Fibroblast of villous mesenchyme (primary cell): ENCODE measurements at regions not wholly inside any gene's neighbourhood (a gene's known extent, or its start where the extent isn't known, plus 50 kb on each side); places are given as distances from the start of the nearest gene placed in this dataset.

Experiments used
- DNase-seq: peaks from one replicate; pipeline ENCODE4 v3.0.0-alpha.2; 2010; ENCODE audit warnings: low read depth
- H3K4me3 ChIP-seq: 2 replicates; pipeline ENCODE4 v1.5.1; 2011; ENCODE audit warnings: low read depth, mild to moderate bottlenecking, low read length
- CTCF ChIP-seq: IDR thresholded peaks from 2 replicates; pipeline ENCODE4 v1.5.1; 2012; ENCODE audit warnings: low read depth, mild to moderate bottlenecking, low read length; ENCODE audit not compliant: insufficient read depth

GRCh38 chr1:177891809-177892208 is 78.0 kb downstream of the SEC16B start:
- H3K4me3 ChIP-seq = no peak overlapping the region
- TF ChIP-seq CTCF = no peak
- no peak for DNase-seq

GRCh38 chr1:177890479-177890878 is 79.4 kb downstream of the SEC16B start:
- no peak for DNase-seq
- no peak for TF ChIP-seq CTCF
- H3K4me3 ChIP-seq = no peak overlapping the region

GRCh38 chr1:177884479-177885021 is 85.3 kb downstream of the SEC16B start:
- no peak for DNase-seq
- no peak for TF ChIP-seq CTCF
- no peak overlapping the region for H3K4me3 ChIP-seq

- no peak for DNase-seq
- TF ChIP-seq CTCF = no peak
- H3K4me3 ChIP-seq = no peak overlapping the region
Observed at GRCh38 chr1:177883581-177883980, 86.3 kb downstream of the SEC16B start.

GRCh38 chr1:177880339-177880891 is 89.4 kb downstream of the SEC16B start:
- no peak for TF ChIP-seq CTCF
- H3K4me3 ChIP-seq = no peak overlapping the region
- DNase-seq = no peak

GRCh38 chr1:177877086-177877485 is 92.8 kb downstream of the SEC16B start:
- no peak for TF ChIP-seq CTCF
- no peak overlapping the region for H3K4me3 ChIP-seq
- DNase-seq = no peak

GRCh38 chr1:177873238-177873637 is 96.6 kb downstream of the SEC16B start:
- no peak overlapping the region for H3K4me3 ChIP-seq
- no peak for TF ChIP-seq CTCF

More at GRCh38 chr1:177873238-177873637, 96.6 kb downstream of the SEC16B start:
- peak; percentile 90 for DNase-seq
